ENCODE measurements at regions not wholly inside any gene's neighbourhood (a gene's known extent, or its start where the extent isn't known, plus 50 kb on each side); places are given as distances from the start of the nearest gene placed in this dataset.
"Not testable (repeated sequence)": the region's sequence is repeated elsewhere in the genome, so short reads cannot be mapped to it uniquely, and the experiment has no call there.

DNA sequence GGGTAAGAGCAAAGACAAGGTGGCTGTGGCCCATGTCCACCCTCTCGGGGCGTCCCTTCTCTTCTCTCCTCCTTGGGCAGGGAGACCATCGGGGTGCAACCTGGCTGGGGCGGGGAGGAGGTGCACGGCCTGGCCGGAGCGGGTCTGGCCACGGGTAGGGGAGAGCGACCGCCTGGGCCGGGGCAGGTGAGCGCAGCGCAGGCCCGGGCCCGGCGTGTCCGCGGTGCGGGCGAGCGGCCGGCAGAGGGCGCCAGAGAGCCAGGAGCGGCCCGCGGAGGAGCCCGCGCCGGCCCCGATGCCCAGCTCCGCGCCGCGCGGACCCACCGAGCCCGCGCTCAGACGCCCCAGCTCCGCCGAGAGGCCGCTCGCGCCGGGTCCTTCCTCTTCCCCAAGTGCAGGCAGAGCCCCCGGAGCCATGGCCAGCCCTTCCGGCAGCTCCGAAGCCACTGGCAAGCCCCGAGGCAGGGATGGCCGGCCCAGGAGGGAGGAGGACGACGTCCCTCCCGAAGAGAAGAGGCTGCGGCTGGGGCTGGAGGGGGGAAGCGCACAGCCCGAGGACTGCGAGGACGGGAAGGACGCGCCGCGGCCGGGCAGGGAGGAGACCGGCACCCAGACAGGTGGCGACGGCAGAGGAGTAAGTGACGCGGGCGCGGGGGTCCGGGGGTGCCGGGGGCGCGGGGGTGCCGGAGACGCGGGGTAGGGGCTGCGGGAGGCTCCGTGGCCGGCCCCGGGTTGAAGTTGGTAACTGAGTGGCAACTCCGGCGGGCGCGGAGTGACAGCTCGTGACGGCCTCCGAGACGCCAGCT is 142.1 kb upstream of the EEF2KMT start:
- DNase-seq (ENCODE audit: low read depth); H3K4me3 ChIP-seq (ENCODE audit: low read depth, low read length): not testable (repeated sequence)
- TF ChIP-seq, protein P1, sequence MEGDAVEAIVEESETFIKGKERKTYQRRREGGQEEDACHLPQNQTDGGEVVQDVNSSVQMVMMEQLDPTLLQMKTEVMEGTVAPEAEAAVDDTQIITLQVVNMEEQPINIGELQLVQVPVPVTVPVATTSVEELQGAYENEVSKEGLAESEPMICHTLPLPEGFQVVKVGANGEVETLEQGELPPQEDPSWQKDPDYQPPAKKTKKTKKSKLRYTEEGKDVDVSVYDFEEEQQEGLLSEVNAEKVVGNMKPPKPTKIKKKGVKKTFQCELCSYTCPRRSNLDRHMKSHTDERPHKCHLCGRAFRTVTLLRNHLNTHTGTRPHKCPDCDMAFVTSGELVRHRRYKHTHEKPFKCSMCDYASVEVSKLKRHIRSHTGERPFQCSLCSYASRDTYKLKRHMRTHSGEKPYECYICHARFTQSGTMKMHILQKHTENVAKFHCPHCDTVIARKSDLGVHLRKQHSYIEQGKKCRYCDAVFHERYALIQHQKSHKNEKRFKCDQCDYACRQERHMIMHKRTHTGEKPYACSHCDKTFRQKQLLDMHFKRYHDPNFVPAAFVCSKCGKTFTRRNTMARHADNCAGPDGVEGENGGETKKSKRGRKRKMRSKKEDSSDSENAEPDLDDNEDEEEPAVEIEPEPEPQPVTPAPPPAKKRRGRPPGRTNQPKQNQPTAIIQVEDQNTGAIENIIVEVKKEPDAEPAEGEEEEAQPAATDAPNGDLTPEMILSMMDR (IDR thresholded peaks at IDR 0.05; ENCODE audit: insufficient read depth, low read depth, low read length): peak; percentile 33

DNA sequence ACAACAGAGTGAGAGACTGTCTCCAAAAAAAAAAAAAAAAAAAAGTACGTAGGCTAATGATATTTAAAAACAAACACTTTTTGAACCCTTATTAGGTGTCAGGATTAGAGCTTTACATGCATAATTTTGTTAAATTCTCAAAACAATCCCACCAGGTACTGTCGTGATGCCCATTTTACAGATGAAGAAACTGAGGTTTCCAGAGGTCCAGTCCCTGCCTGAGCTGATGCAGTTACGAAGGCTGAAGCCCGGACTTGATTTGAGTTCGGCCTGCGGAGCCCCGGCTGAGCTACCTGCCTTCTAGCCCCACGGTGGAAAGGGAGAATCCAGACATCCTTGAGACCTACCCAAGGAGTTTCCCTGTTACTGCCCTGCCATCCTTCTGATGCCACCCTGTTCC is 137.5 kb upstream of the EEF2KMT start:
- H3K4me3 ChIP-seq (ENCODE audit: low read depth, low read length): no peak overlapping the region
- TF ChIP-seq, protein P1 (IDR thresholded peaks at IDR 0.05; ENCODE audit: insufficient read depth, low read depth, low read length): no peak
- DNase-seq (ENCODE audit: low read depth): no peak

DNA sequence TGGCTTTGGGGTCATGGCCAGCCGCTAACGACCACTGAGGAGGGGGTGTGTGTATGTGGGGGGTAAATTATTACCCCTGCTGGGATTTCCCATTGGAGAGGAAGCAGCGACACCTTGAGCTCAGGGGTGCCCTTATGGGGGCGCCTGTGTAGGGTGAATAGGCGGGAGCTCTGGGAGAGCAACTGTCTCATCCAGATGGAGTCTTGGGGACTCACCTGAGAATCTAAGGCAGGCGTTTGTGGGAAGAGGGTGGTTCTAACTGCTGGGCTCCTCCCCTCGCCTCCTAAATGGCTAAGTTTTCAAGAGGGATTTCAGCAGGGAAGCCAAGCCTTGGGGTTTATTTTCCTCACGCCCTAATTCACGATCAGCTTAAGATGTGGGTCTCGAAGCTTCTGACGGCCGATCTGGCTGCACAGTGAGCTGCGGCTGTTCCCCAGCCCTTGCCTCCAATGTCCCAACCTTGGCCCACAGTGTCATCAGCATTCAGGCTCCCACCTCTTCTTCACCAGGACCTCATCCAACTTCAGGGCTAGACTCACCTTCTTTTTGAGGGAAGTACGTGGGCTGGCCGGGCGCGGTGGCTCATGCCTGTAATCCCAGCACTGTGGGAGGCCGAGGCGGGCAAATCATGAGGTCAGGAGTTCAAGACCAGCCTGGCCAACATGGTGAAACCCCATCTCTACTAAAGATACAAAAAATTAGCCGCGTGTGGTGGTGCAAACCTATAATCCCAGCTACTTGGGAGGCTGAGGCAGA is 136.9 kb upstream of the EEF2KMT start:
- no peak for DNase-seq (ENCODE audit: low read depth)
- TF ChIP-seq, protein P1 (IDR thresholded peaks at IDR 0.05; ENCODE audit: insufficient read depth, low read depth, low read length): no peak
- H3K4me3 ChIP-seq (ENCODE audit: low read depth, low read length): no peak overlapping the region

DNA sequence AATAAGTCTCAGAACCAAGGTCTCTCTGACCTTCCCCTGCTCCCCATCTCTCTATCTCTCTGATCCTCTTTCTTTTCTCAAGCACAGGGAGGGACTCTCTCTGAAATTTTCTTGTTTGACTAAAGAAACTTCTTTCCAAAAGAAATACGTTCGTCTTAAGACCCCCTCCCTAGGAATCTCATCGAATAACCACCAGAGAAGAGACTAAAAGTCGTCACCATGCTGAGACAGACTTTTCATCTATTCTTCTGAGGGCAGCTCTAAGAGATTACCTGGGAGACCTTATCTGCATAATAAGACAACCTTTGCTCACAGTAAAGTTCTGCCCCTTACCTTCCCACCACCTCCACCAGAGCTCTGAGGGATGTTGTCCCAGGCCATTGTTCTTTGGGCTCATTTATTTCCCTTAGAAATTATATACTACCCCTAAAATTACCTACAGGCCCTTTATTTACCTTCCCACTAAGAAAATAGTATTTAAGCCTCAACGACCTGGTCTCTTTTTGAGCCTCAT is 133.7 kb upstream of the EEF2KMT start:
- no peak for DNase-seq (ENCODE audit: low read depth)
- no peak overlapping the region for H3K4me3 ChIP-seq (ENCODE audit: low read depth, low read length)
- TF ChIP-seq, protein P1 (IDR thresholded peaks at IDR 0.05; ENCODE audit: insufficient read depth, low read depth, low read length): no peak

DNA sequence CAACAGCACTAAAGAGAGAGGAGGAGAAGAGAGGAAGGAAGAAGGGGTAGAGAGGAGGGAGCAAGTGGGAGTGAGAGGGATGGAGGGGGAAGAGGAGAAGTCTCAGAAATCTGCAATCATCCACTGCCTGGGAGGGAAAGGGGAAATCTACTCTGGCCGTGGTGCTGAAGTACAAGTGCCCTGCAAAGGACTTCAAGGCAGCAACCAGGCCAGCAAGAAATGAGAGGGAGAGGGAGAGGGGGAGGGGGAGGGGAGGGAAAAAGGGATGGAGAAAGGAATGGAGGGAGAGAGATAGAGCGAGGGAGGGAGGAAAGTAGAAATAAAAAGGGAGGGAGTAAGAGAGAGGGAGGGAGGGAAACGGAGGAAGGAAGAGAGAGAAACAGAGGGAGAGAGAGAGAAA is 130.8 kb upstream of the EEF2KMT start:
- no peak overlapping the region for H3K4me3 ChIP-seq (ENCODE audit: low read depth, low read length)
- TF ChIP-seq, protein P1 (IDR thresholded peaks at IDR 0.05; ENCODE audit: insufficient read depth, low read depth, low read length): no peak

DNA sequence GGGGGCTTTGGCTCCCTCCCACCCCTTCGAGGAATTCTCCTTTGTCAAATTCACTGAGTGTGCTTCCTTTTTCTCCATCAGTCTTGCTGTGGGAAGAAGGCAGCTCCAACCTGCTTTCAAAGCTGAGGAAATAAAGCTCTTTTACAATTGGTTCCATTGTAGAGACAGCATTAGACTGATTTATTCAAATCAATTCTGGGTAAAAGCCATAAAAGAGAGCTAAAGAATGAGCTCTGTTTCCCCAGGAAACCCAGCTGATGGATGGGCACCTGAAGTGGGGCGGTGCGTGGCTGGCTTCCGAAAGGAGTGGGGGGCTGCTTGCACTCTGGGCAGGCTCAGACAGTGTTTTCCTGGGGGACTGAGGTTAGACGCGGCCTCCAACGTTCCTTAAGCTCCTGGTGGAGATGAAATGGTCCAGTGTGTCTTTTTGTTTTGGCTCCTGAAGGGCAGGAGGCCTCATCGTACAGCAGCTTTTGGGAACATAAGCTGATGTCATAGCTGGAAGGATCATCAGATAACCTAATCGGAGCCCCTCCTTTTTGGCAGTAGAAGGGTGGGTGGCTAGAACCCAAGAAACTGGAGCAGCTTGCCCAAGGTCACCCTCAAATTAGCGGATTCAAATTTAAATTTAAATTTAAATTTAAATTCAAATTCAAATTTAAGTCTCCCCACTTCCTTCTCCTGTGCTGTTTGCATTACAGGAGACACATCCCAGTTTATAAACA is 128.5 kb upstream of the EEF2KMT start:
- DNase-seq (ENCODE audit: low read depth): no peak
- TF ChIP-seq, protein P1 (IDR thresholded peaks at IDR 0.05; ENCODE audit: insufficient read depth, low read depth, low read length): no peak
- no peak overlapping the region for H3K4me3 ChIP-seq (ENCODE audit: low read depth, low read length)

More for the DNA sequence above, 130.8 kb upstream of the EEF2KMT start:
- DNase-seq (ENCODE audit: low read depth): no peak

All from fibroblast of villous mesenchyme (primary cell).